ENCODE measurements at regions not wholly inside any gene's neighbourhood (a gene's known extent, or its start where the extent isn't known, plus 50 kb on each side); places are given as distances from the start of the nearest gene placed in this dataset.

GRCh38 chr3:135844386-135844785 is 121.1 kb upstream of the PPP2R3A start:
- DNase-seq (ENCODE audit: low spot score) (no peak), ATAC-seq (ENCODE audit: insufficient number of reproducible peaks, low FRiP score, low read depth) (no peak)
- Histone ChIP-seq H3K9me3 (no peaks in the 10 kb centered on the region), H3K4me1 (ENCODE audit: control insufficient read depth in 1 of 2, low read depth in 2 of 2) (no peaks in the 10 kb centered on the region), H3K36me3 (no peaks in the 10 kb centered on the region), H3K4me3 (no peak overlapping the region), H3K27ac (no peak overlapping the region), H3K27me3 (replicated peaks; ENCODE audit: insufficient read depth) (no peaks in the 10 kb centered on the region)
- TF ChIP-seq CTCF (IDR thresholded peaks at IDR 0.05): no peak

DNA sequence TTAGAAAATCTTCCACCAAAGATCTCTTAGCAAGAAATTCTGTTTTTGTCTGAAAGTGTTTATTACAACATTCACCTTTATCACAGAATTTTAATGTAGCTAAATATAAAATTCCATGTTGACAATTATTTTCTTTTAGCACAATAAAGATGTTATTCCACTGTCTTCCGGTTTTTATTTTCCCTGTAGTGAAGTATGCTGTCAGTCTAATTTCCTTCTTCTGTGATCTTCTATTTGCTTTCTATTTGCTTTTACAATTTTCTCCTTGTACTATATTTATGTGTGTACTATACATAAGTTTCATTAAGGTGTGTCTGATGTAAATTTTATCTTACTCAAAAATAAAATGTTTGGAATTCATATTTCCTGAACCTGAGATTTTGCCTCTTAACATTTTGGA is 117.5 kb upstream of the PPP2R3A start:
- no peaks in the 10 kb centered on the region for H3K36me3 ChIP-seq
- no peak for TF ChIP-seq CTCF (IDR thresholded peaks at IDR 0.05)
- ATAC-seq (ENCODE audit: insufficient number of reproducible peaks, low FRiP score, low read depth) (no peak), DNase-seq (ENCODE audit: low spot score) (no peak)
- no peak overlapping the region for H3K27ac ChIP-seq
- no peaks in the 10 kb centered on the region for H3K27me3 ChIP-seq (replicated peaks; ENCODE audit: insufficient read depth)
- no peak overlapping the region for H3K4me3 ChIP-seq
- no peaks in the 10 kb centered on the region for H3K4me1 ChIP-seq (ENCODE audit: control insufficient read depth in 1 of 2, low read depth in 2 of 2)
- no peaks in the 10 kb centered on the region for H3K9me3 ChIP-seq

DNA sequence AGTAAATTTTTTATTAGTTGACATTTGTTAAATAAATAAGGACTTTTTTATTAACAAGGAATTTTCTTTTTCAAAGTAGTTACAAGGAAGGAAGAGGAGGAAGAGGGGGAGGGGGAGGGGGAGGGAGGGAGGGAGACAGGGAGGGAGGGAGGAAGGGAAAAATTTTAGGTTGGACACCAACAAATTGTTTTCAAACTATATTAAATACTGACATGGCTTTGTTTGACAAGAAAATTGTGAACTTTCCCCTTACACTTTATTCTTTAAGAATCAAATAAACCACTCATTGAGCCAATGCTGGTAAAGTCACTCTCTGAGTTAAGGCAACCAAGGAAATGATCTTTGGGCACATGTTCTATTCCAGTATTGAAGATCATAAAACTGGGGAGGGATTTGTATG is 115.7 kb upstream of the PPP2R3A start:
- Histone ChIP-seq H3K9me3 (no peaks in the 10 kb centered on the region), H3K36me3 (no peaks in the 10 kb centered on the region), H3K4me3 (no peak overlapping the region), H3K27me3 (replicated peaks; ENCODE audit: insufficient read depth) (no peaks in the 10 kb centered on the region), H3K27ac (no peak overlapping the region), H3K4me1 (ENCODE audit: control insufficient read depth in 1 of 2, low read depth in 2 of 2) (no peaks in the 10 kb centered on the region)
- ATAC-seq (ENCODE audit: insufficient number of reproducible peaks, low FRiP score, low read depth) (no peak), DNase-seq (ENCODE audit: low spot score) (no peak)
- no peak for TF ChIP-seq CTCF (IDR thresholded peaks at IDR 0.05)

DNA sequence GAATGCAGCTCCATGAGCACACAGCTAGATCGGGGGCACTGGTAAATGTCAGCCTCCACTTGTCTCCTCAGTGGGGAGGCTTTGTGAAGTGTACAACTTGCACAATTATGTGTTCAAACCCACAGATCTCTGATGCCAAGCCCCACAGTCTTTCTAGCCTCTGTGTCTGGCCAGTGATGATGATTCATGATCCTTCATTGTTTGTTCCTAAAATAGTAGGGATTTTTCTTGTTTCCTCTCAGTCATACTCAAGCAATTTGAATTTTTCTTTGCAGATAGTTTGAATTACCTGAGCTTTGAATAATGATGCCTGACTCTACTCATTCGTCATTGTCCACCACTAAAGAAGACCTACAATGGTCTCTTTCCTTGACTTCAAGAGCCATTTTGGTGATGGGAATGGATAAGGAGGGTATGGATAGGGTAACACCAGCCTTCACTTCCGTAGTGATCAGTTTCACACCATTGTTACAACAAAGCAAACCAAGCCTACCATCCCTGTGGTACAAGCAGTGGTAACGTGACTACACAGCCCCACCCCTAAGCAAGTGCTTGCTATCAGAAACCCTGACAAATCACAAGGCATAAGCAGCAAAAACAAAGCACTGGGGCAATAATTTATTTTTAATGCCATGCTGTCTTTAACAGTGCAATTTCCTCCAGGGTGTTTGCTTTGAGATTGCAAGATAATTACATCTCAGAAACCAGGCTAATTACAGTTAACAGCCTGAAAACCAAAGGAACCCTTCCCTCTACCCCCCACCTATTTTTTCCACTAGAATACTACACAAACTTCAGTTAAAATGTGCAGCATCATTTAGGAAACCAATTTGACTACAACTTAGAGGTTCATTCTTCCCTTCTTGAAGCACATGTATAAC is 114.1 kb upstream of the PPP2R3A start:
- no peaks in the 10 kb centered on the region for H3K9me3 ChIP-seq
- no peak for TF ChIP-seq CTCF (IDR thresholded peaks at IDR 0.05)
- no peaks in the 10 kb centered on the region for H3K4me1 ChIP-seq (ENCODE audit: control insufficient read depth in 1 of 2, low read depth in 2 of 2)
- no peaks in the 10 kb centered on the region for H3K36me3 ChIP-seq
- H3K27me3 ChIP-seq (replicated peaks; ENCODE audit: insufficient read depth): no peaks in the 10 kb centered on the region
- no peak for DNase-seq (ENCODE audit: low spot score)
- H3K4me3 ChIP-seq: no peak overlapping the region
- no peak for ATAC-seq (ENCODE audit: insufficient number of reproducible peaks, low FRiP score, low read depth)
- no peak overlapping the region for H3K27ac ChIP-seq

DNA sequence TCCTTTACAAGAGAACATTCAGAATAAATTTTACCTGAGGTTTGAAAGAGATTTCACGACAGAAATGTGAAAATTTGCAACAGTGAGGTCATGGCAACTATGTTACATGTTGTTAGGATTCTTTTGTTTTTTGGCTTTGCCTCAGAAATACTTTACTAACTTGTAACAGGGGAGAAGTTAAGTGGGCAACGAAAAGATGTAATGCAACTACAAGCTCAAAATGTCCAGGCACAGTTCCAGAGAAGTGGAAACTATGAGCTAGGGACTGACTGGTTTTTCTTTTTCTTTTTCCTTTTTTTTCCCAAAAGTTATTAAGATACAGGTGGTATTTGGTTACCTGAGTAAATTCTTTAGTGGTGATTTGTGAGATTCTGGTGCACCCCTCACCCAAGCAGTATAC is 111.5 kb upstream of the PPP2R3A start:
- Histone ChIP-seq H3K36me3 (no peaks in the 10 kb centered on the region), H3K27me3 (replicated peaks; ENCODE audit: insufficient read depth) (no peaks in the 10 kb centered on the region), H3K4me1 (ENCODE audit: control insufficient read depth in 1 of 2, low read depth in 2 of 2) (no peaks in the 10 kb centered on the region), H3K4me3 (no peak overlapping the region), H3K27ac (no peak overlapping the region), H3K9me3 (no peaks in the 10 kb centered on the region)
- no peak for ATAC-seq (ENCODE audit: insufficient number of reproducible peaks, low FRiP score, low read depth)
- DNase-seq (ENCODE audit: low spot score): no peak
- TF ChIP-seq CTCF (IDR thresholded peaks at IDR 0.05): no peak
